Right atrium auricular region (tissue), 2 donors: ENCODE measurements at regions not wholly inside any gene's neighbourhood (a gene's known extent, or its start where the extent isn't known, plus 50 kb on each side); places are given as distances from the start of the nearest gene placed in this dataset.

Experiments used
- DNase-seq: peaks from one replicate; pipeline ENCODE4 v3.0.0-alpha.2; 2019; ENCODE audit warnings: low spot score
- H3K27ac ChIP-seq, 2 donors: fragments of 200-600 bp; sonication (generic); 1 replicate in 1 of 2; 2 replicates in 1 of 2; pipeline ENCODE4 v1.5.1; 2016 to 2019
- H3K27me3 ChIP-seq, 2 donors: fragments of 200-600 bp; sonication (generic); one replicate each; pipeline versions ENCODE4 v1.5.1 to v1.6.0; 2017 to 2019
- H3K36me3 ChIP-seq: fragments of 200-600 bp; sonication (generic); one replicate; pipeline ENCODE4 v1.5.1; 2016
- H3K4me1 ChIP-seq, 2 donors: fragments of 200-600 bp; sonication (generic); one replicate each; pipeline versions ENCODE4 v1.5.1 to v1.6.0; 2017 to 2019
- H3K4me3 ChIP-seq, 2 donors: fragments of 200-600 bp; sonication (generic); 1 replicate in 1 of 2; 2 replicates in 1 of 2; pipeline ENCODE4 v1.5.1; 2017 to 2019; ENCODE audit warnings: mild to moderate bottlenecking in 1 of 2, moderate library complexity in 1 of 2
- H3K9me3 ChIP-seq, 2 donors: fragments of 200-600 bp; sonication (generic); one replicate each; pipeline ENCODE4 v1.5.1; 2019
- TF ChIP-seq, protein P1 (sequence below), 2 donors: fragments of 200-600 bp; sonication (generic); IDR thresholded peaks; one replicate each; pipeline ENCODE4 v1.5.1; 2019; ENCODE audit warnings: antibody characterized with exemption in 2 of 2

DNA sequence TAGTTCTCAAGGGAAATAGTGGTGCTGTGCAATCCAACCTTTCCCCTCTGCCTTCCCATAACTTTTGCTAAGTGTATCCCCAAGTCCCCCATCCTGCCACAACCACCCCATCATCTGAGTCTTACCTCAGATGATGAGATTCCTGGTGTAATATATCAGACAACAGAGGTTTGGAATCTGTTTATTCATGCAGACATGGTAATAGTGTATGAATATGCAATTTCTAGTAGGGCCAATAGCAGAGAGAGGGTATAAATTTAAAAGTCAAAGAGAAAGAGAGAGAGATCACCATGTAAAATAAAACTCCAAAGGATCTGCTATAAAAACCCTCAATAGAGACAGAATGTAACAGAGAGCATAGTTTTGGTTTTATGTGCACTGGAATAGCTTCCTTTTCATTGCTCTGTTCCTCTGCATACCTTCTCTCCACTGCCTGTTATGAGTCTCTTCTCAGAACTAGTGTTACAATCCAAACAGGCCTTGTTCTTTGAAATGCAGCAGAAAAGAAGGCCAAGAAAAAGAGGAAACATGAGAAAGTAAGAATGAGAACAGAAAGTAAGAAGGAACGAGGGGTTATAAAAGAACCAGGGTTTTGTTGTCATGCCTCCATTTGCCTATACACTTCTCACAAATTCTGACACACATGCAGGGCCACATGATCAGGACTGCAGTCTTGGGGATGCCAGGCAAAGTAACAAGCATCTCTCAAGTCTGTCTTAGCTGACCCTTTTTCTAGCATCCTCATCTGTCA lies 278.0 kb downstream of the CETN3 start:
- TF ChIP-seq, protein P1, sequence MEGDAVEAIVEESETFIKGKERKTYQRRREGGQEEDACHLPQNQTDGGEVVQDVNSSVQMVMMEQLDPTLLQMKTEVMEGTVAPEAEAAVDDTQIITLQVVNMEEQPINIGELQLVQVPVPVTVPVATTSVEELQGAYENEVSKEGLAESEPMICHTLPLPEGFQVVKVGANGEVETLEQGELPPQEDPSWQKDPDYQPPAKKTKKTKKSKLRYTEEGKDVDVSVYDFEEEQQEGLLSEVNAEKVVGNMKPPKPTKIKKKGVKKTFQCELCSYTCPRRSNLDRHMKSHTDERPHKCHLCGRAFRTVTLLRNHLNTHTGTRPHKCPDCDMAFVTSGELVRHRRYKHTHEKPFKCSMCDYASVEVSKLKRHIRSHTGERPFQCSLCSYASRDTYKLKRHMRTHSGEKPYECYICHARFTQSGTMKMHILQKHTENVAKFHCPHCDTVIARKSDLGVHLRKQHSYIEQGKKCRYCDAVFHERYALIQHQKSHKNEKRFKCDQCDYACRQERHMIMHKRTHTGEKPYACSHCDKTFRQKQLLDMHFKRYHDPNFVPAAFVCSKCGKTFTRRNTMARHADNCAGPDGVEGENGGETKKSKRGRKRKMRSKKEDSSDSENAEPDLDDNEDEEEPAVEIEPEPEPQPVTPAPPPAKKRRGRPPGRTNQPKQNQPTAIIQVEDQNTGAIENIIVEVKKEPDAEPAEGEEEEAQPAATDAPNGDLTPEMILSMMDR (IDR thresholded peaks at IDR 0.05): no peak
- Histone ChIP-seq H3K27me3 (no peaks in the 10 kb centered on the region), H3K4me3 (no peak overlapping the region), H3K27ac (no peak overlapping the region), H3K4me1 (peaks cover 0 to 14% of the 10 kb centered on the region in 2 donors), H3K9me3 (no peaks in the 10 kb centered on the region), H3K36me3 (no peaks in the 10 kb centered on the region)
- DNase-seq: no peak

GRCh38 chr5:90128551-90128950 lies 281.0 kb downstream of the CETN3 start:
- no peak overlapping the region for H3K27ac ChIP-seq
- no peaks in the 10 kb centered on the region for H3K4me1 ChIP-seq
- H3K27me3 ChIP-seq: no peaks in the 10 kb centered on the region
- no peak overlapping the region for H3K4me3 ChIP-seq
- no peaks in the 10 kb centered on the region for H3K36me3 ChIP-seq
- TF ChIP-seq, protein P1 (IDR thresholded peaks at IDR 0.05): no peak
- no peak for DNase-seq
- H3K9me3 ChIP-seq: no peaks in the 10 kb centered on the region

- no peak for DNase-seq
- TF ChIP-seq, protein P1 (IDR thresholded peaks at IDR 0.05): no peak
- Histone ChIP-seq H3K27me3 (no peaks in the 10 kb centered on the region), H3K4me3 (no peak overlapping the region), H3K4me1 (no peaks in the 10 kb centered on the region), H3K9me3 (no peaks in the 10 kb centered on the region), H3K36me3 (no peaks in the 10 kb centered on the region), H3K27ac (no peak overlapping the region)
Measured at GRCh38 chr5:90119531-90119971, 290.0 kb downstream of the CETN3 start.

DNA sequence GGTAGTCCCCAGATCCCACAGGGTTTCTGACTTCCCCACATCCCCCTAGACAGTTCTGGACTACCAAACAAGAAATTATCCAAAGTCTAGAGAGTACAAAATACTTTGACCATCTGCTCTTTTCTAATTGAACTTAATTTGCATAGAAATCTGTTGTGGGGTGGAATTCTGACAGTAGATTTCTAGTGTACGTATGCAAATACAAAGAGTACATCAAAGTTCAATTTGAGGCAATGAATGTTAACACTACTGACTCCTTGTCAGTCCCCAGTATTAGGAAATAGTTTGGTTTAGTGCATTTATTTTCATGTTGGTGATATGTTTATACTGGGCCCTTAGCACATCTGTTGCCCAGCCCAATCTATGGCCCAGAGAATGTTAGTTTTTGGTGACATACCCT lies 292.6 kb downstream of the CETN3 start:
- no peaks in the 10 kb centered on the region for H3K9me3 ChIP-seq
- H3K27me3 ChIP-seq: no peaks in the 10 kb centered on the region
- H3K4me3 ChIP-seq: no peak overlapping the region
- no peaks in the 10 kb centered on the region for H3K4me1 ChIP-seq
- no peak overlapping the region for H3K27ac ChIP-seq
- H3K36me3 ChIP-seq: no peaks in the 10 kb centered on the region
- no peak for DNase-seq
- TF ChIP-seq, protein P1 (IDR thresholded peaks at IDR 0.05): no peak

GRCh38 chr5:90113108-90113507 lies 296.4 kb downstream of the CETN3 start:
- no peaks in the 10 kb centered on the region for H3K9me3 ChIP-seq
- no peaks in the 10 kb centered on the region for H3K36me3 ChIP-seq
- H3K4me1 ChIP-seq: no peaks in the 10 kb centered on the region
- TF ChIP-seq, protein P1 (IDR thresholded peaks at IDR 0.05): no peak
- no peak for DNase-seq
- H3K4me3 ChIP-seq: no peak overlapping the region
- no peaks in the 10 kb centered on the region for H3K27me3 ChIP-seq
- no peak overlapping the region for H3K27ac ChIP-seq
